Bronchial epithelial cell (primary cell): ENCODE measurements at regions not wholly inside any gene's neighbourhood (a gene's known extent, or its start where the extent isn't known, plus 50 kb on each side); places are given as distances from the start of the nearest gene placed in this dataset.

Experiments
- DNase-seq: peaks from one replicate; pipeline ENCODE4 v3.0.0-alpha.2; 2010; ENCODE audit warnings: low read depth
- FAIRE-seq: peaks from 2 replicates; lab custom pipeline; 2011; peaks lifted over from hg19 to GRCh38; lab: Jason Lieb, UNC
- H3K27me3 ChIP-seq: 2 replicates; pipeline ENCODE4 v1.5.1; 2011; ENCODE audit warnings: low read length; ENCODE audit not compliant: control insufficient read depth, insufficient read depth
- H3K36me3 ChIP-seq: 2 replicates; pipeline ENCODE4 v1.5.1; 2011; ENCODE audit warnings: low read length; ENCODE audit not compliant: control insufficient read depth, insufficient read depth
- H3K4me3 ChIP-seq: 2 replicates; pipeline ENCODE4 v1.5.1; 2011; ENCODE audit warnings: mild to moderate bottlenecking, low read depth, low read length, control low read depth
- TF ChIP-seq, protein P1 (sequence below): IDR thresholded peaks from 2 replicates; pipeline ENCODE4 v1.5.1; 2011; ENCODE audit warnings: mild to moderate bottlenecking, moderate library complexity, low read length, control low read depth, inconsistent platforms; ENCODE audit not compliant: insufficient read depth, severe bottlenecking

DNA sequence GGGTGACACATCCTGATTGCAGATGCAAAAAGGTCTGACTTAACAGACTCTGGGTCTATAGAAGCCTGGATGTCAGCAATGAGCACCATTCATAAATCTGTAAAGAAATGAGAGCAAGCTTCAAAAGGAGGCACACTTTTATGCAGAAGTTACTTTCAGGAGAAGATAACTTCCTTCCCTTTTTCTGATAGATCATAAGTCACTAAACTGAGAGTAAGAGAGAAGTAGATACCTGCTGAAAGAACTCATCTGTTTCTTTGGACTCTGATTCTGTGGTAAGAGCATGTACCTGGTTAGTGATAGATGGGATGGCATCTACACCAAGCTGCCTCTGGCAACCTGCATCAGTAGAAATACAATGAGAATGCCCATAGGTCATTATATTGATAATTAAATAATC lies 525.6 kb downstream of the CETN3 start:
- no peak for FAIRE-seq
- no peaks in the 10 kb centered on the region for H3K36me3 ChIP-seq

DNA sequence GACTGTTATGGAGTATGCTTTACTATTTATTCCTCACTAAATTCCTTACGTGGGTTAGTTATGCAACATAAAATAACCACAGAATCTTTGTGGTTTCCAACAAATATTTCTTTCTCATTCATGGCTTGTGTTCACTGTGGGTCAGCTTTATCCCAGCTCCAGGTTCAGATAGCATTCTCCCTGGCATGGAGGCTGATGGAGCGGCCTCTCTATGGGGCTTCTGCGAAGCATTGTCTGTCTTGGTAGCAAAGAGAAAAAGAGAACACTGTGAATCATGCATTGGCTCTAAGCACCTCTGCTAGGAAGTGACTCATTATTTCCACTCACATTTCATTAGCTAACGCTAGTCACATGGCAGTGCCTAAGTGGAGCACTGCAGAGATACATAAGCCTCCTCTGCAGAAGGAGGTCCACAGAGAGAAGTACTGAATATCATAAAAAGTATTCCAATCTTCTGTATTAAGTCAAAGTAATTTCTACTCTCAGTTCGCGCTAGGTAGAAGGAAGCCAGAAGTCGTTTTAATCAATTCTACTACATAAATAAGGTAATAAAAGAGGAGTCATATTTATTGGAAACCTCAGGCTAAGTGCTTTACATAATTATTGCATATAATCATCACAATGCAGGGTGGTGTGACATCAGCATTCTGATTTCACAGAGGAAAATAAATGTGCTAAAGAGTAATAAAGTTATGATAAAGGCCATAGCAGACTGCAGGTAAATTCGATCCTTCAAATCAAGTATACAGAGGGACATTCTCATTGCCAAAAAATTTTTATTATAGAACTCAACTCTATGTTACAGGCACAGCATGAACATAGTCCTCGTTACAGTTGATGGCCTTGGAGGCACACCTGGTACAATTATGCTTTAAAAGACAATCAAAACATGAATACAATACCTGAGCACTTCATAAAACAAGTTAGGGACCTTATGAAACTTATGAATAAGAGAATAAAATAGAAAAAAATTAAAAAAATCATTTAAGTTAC lies 531.1 kb downstream of the CETN3 start:
- DNase-seq = peak; percentile 79
- Histone ChIP-seq H3K36me3 (no peaks in the 10 kb centered on the region), H3K27me3 (no peaks in the 10 kb centered on the region), H3K4me3 (no peak overlapping the region)
- FAIRE-seq = no peak
- TF ChIP-seq, protein P1, sequence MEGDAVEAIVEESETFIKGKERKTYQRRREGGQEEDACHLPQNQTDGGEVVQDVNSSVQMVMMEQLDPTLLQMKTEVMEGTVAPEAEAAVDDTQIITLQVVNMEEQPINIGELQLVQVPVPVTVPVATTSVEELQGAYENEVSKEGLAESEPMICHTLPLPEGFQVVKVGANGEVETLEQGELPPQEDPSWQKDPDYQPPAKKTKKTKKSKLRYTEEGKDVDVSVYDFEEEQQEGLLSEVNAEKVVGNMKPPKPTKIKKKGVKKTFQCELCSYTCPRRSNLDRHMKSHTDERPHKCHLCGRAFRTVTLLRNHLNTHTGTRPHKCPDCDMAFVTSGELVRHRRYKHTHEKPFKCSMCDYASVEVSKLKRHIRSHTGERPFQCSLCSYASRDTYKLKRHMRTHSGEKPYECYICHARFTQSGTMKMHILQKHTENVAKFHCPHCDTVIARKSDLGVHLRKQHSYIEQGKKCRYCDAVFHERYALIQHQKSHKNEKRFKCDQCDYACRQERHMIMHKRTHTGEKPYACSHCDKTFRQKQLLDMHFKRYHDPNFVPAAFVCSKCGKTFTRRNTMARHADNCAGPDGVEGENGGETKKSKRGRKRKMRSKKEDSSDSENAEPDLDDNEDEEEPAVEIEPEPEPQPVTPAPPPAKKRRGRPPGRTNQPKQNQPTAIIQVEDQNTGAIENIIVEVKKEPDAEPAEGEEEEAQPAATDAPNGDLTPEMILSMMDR = no peak

More for the DNA sequence above, 525.6 kb downstream of the CETN3 start:
- TF ChIP-seq, protein P1 = no peak
- no peak for DNase-seq
- no peak overlapping the region for H3K4me3 ChIP-seq
- H3K27me3 ChIP-seq = no peaks in the 10 kb centered on the region

DNA sequence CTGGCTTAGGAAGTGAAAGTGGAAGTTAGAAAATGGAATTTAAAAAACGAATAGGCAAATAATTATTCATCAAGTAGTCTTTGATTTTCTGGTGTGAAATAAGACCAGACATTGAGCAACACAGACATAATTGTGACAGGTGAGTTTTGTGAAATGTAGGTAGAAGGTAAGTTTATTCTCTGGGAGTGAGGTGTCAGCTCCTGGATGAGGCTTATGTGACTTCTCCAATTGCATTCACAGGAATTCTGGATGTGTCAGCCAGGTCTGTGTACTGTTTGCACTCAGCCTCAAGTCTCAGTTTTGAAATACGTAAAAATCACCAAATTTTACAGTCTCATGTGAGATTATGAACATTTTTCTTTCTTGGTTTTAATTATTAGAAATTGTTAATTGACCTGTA lies 537.6 kb downstream of the CETN3 start:
- FAIRE-seq = no peak
- H3K27me3 ChIP-seq = no peaks in the 10 kb centered on the region
- H3K36me3 ChIP-seq = no peaks in the 10 kb centered on the region
- H3K4me3 ChIP-seq = no peak overlapping the region
- peak; percentile 67 for DNase-seq
- TF ChIP-seq, protein P1 = no peak

DNA sequence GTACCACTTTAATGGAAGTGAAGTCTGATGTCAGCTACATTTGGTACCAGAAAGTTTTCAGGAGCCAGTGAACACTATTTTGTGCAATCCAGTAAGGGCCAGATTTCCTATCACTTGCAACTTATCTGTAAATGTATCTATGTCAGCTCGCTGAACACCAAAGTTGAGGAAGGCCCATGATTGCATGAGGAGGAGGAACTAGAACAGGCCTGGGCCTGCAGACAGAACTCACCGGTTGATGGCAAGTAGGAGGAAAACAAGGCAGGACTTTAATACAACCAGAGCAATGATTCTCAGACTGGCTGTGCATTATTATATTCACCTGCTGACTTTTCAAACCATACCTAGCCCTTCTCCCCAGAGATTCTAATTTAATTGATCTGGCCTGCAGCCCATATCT lies 540.2 kb downstream of the CETN3 start:
- TF ChIP-seq, protein P1 = no peak
- no peaks in the 10 kb centered on the region for H3K36me3 ChIP-seq
- peak; percentile 58 for DNase-seq
- FAIRE-seq = no peak
- H3K27me3 ChIP-seq = no peaks in the 10 kb centered on the region
- no peak overlapping the region for H3K4me3 ChIP-seq

DNA sequence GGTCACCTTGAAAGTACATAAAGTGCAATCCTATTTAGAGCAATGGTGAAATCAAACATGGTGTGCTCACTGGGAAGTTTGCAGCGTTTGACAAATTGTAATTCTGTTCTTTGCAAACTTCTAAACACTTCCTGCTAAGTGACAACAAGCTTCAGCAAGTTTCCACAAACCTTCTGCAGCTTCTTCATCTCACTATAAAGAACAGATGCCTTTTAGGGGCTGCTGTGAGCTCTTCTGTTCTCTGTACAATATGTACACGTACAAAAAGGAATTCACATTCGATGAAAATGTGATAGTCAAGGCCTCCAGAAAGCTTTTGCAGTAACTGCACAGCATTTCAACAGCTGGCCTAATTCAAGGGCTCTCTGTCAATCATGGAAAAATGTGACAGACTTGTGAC lies 543.1 kb downstream of the CETN3 start:
- TF ChIP-seq, protein P1 = no peak
- FAIRE-seq = no peak

More for the DNA sequence above, 543.1 kb downstream of the CETN3 start:
- Histone ChIP-seq H3K36me3 (no peaks in the 10 kb centered on the region), H3K27me3 (no peaks in the 10 kb centered on the region), H3K4me3 (no peak overlapping the region)
- no peak for DNase-seq
